HG03354 (cell line): ENCODE measurements at regions not wholly inside any gene's neighbourhood (a gene's known extent, or its start where the extent isn't known, plus 50 kb on each side); places are given as distances from the start of the nearest gene placed in this dataset.

Experiments used
- ATAC-seq: cut with Tn5 transposase; IDR thresholded peaks from one replicate; pipeline ENCODE4 v1.9.1; 2021; ENCODE audit warnings: mild to moderate bottlenecking; ENCODE audit not compliant: unreplicated experiment, poor library complexity, severe bottlenecking

DNA sequence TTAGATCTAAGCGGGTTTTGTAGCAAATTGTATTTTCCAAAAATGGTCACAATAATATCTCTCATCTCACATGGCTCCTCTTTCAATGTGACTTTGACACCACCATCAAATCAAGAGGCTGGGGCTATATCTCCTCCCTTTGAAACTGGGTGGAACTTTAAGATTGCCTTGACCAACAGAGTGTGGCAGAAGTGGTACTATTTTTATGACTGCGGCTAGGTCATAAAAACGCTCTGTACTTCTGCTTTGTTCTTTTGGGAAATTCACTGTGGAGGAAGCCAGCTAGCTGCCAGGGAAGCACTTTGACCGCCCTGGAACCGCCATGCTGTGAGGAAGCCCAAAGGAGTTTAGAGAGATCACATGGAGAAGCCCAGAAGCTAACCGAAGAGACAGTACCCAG, 50.7 kb upstream of the ACOT11 start:
- no peak for ATAC-seq

DNA sequence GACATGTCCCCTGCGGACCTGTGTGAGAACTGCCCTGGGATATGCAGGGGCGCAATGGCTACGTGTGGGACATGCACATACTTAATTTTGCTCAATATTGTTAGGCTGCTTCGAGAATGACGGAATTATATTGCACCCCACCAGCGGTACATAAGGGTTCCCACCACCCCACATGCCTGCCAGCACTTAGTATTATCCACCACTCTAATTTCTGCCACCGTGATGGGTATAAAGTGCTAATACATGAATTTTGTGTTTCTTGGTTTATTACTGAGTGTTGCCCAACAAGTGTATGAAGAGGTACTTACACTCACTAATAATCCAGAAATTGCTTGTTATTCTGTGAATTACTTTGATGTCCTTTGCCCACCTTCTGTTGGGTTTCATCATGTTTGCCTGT, 52.1 kb upstream of the ACOT11 start:
- no peak for ATAC-seq

DNA sequence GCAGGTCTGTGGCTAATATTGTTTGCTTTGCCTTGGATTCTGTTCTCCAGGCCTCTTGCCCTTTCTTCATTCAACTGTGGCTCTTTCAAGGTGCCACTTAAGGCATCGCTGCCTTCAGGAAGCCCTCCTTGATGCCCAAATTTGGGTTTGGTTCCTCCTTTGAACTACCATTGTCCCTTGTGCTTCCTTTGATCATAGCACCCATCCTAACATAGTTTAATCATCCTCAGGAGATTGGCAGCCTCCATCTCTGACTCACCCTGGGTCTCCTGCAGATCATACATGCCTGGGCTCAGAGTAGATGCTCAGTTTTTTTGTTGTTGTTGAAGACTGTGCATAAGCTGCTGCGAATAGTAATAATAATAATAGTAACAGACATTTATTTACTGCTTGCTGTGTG, 54.4 kb upstream of the ACOT11 start:
- ATAC-seq = no peak

DNA sequence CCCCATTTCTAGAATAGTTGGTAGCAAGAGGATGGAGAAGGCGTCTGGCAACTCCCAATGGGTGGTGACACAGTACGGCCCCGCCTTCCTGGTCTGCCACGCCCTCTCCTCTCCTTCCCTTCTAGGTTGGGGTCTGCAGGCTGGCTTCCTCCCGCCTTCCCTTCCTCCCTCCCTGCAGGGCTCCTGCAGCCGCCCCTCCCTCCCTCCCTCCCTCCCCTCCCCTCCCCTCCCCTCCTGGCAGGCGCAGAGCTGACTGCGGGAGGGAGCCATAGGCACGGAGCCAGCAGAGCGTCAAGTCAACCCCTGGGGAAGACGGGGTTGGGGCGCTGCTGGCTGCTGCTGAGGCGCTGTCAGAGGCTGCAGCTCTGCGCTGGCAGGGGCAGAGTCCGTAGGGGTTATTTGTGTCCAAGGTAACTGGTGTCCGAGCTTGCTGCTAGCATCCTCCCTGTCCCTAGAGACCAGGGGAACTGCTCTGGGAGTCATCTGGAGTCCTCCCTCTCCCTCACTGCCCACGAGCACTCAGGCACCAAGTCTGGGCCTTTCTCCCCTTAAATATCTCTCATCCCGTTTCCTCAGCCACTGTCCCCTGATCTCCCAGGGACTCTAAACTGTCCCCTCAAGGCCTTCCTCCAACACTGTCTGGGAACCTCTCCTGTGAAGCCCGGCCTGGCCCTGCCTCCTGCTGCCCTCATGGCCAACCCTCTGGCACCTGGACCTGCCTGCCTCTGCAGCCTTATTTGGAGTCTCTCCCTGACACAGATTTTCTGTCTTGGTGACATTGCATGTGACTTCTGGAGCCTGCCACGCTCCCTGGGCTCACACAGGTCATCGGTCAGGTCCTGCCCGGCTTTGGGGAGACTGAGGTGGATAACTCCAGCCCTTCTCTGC, 57.4 kb upstream of the ACOT11 start:
- no peak for ATAC-seq

DNA sequence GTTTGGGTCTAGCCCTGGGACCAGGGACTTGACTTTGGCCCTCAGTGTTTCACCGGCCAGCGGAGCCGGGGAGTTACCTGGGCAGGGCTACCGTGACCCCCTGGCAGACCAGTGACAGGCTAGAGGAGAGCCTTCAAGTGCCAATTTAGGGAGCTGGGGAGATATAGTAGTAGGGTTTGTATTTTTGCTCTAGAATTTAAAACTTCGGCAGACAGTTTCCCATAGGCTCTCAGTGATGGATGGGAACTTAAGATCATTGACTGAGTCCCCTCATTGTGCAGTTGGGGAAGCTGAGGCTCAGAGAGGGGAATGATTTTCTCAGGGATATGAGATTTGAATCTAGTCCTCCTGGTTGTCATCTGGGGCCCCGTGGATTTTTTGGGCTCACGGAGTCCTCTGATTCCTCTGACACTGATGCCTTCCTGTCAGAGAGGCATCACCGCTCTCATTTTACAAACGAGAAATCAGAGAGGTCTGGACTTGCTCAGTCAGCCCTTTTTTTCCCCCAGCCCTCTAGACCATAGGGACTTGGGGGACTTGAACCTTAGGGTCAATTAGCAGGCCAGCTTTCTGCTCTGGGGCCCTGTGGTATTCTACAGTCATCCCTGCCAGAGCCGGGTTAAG, 58.3 kb upstream of the ACOT11 start:
- ATAC-seq = no peak

DNA sequence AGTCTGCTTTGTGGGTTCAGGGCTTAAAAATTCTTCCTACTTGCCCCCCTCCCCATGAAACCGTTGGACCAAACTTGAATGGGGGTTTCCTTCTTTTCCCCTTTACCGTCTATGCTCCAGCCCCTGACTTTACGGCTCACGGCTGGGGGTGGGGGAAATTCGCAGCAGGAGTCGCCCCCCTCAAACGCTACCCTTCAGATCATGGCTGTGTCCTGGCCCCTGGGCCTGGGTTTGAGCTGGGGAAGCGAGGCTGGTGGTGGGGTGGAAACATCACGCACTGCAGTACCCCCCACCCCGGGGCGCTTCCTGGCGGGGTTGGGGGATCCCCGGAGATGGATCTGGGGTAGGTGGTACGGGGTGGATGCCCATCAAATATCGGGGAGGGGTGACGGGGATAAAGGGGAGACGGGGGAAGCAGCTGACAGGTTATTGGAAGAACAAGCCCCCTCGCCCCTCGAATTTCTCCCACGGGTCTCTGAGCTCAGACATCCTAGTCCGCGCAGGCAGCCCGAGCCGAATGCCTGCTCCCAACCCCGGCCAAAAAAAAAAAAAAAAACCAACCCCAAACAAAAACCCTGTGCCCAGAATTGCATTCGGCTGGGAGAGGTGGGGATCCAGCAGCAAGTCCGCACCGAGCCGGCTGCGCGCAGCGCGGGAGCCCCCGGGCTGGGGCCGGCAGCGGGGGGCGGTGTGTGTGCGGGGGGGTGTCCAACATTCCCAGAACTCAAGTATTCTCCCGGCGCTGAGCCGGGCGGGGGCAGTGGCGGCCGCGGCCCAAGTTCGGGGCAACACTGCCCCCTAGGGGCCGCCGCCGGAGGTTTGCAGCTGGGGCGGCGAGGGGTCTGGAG, 59.0 kb upstream of the ACOT11 start:
- ATAC-seq = peak; percentile 66

DNA sequence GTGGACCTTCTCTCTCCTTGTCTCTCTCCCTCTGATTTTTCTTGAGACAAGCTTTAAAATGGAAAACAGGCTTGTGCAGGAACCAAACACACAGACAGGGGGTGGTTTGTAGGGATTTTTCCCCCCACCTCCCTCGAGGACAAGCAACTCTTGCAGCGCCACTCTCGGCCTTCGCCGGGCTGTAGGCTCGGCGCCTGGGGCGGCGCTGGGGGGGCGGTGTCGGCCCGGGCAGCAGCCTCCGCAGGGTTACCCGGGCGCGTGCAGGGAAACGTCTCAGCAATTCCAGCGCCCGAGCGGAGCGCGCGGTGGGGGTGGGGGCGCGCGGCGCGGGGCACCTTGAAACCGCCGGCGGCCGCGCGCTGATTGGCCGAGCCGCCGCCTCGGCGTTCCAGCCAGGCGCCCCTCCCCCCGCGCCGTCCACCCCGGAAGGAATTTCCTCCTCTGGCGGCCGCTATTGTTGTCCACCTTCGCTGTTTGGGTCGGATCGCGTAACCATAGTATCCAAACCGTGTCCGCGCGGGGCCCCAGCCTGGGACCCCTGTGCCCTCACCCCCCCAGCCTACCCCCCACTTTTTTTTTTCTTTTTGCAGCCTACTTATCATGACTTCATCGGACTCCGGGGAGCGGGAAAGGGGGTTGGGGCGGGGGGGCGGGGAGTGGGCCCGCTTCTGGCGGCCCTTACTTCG, 59.8 kb upstream of the ACOT11 start:
- ATAC-seq = peak; percentile 47

DNA sequence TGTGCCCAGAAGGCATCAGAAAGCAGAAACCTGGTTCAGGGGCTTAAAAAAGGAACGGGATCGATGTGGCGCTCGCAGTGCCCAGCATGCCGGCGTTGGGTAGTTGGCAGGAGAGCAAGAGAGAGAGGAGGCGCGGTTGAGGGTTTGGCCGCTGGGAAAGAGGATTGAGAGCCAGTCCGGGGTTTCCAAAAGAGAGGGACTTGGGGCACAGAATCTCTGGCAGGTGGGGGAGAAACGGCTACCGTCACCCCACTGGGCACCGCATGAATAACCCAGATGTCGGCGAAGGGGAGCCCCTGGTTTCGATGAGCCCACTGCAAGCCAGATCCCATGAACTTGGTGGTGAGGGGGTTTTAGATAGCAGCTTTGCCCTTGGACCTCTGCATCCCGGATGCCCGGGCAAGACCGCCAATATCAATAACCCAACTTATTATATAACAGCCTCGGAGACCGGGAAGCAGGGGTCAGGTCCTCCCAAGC, 60.4 kb upstream of the ACOT11 start:
- no peak for ATAC-seq

DNA sequence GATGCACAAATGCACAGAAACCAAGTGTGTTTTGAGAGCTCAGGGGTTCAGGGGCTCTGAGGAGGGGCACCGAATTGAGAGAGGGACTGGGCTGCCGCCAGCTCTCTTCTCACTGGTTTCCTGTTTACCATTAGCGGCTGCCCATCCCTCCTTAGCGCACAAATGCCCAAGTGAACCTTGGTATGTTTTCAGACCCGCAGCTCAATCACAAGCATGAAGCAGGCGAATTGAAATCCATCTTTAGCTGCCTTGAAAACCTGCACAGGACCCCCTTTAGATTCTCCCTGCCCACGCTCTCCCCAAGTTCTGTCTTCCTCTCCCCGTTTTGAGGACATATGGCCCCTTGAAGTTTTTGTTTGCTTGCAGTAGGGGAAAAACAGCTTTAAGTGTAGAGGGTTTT, 61.1 kb upstream of the ACOT11 start:
- no peak for ATAC-seq

DNA sequence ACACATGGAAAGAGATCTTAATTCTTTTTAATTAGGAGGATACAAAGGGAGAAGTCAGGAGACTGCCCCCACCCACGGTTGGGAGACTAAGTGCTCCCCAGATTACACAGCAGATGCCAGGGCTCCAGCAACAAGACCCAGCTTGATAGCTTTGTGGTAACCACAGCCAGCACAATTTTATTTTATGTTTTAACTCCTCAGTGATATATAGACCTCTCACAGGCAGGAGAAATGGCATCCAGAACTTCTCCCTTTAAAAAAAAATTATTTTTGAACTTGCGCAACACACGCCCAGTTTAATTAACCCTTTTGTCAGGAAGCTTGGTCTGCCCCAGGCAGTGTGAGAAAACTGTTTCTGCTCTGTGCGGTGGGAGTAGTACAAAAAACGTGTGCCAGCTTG, 62.6 kb upstream of the ACOT11 start:
- ATAC-seq = no peak

DNA sequence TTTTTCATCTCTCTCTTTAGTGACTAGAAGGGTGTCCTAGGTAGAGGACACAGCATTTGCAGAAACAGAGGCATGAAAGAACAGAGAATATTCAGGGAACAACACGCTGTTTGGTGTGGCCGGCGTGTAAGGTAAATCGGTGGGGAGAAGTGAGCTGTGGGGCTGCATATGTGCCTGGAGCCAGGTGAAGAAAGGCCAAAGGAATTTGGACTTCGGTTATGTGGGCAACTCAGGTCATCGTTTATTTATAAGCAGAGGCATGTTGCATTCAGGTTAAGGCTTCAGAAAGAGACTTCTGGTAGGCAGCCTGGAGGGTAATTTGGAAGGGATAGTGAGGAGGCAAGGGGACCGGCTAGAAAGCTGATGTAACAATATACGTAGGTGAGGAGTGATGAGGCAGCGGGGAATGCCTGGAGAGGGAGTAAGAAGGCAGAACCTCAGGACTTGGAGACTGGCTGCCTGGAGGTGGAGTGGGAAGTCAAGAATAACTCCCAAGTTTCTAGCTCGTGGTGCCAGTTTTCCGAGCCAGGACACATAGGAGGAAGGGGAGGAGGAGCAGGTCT, 64.1 kb upstream of the ACOT11 start:
- ATAC-seq = no peak

DNA sequence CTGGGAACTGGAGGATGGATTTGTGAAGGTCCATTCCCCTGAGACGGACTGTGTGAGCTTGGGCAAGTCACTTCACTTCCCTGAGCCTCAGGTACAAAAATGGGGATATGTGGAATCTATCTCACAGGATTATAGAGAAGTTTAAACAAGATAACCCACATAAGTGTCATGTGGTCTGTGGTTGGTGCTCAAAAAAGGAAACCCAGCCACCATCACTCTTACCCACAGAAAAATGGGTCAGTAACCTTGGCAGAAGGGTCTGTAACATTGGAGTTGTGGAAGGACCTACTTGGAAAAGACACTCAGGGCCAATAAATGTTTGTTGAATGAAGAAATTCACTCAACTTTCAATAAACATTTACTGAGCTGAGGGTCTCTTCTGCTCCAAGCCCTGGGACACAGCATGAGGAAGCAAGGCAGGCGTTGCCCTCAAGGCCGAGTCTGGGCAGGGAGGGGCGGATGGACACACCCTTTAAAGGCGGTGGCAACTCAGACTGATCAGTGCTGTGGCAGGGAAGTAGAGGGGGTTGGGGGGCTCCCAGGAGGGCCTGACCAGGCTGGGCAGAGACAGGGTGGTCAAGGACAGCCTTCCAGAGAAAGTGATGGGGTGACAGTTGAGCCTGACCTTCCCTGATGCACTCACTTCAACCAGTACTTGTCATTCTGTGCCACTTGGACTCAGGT, 66.7 kb upstream of the ACOT11 start:
- no peak for ATAC-seq

DNA sequence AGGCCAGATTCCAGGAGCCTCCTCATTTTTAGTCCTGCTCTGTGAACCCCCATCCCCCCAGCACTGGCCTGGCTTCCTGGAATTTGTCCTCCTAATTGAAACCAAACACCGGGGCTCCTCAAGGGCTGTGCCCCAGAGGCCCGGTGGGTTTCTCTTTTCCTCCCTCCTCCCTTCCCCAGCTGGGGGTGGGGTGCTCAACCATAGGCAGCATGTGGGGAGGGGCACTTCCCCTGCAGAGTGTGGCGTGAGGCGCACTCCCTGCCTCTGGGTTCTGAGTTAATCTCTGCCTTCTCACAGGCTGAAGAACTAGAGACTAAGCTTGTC, 67.5 kb upstream of the ACOT11 start:
- ATAC-seq = no peak

DNA sequence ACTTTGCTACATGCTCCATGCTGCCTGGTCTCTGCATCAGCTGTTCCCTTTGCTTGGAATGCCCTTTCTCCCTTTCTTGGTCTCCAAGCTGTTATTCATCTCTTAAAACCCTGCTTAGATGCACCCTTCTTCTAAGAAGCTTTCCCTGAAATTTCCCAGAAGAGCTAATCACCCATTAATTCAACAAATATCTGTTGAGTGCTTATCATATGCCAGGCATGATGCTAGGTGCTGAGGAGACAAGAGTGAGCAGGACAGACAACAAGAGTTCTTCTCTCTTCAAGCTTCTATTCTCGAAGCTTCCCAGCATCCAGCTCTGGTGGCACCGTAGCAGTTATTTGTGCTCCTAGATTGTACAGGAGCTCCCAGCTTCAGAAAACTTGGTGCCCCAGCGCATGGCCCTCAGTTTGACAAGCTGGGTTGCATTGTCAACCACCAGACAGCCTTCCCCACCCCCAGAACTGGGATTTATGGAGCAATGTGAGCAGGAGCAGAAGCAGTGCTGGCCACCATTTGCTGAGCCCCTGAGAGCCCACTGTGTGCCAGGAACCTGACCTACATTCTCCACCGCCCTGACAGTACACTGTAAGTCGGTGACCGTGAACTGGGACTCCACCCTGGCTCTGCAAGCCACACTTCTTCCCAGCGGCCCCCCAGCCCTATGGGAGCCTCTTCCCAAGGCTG, 68.0 kb upstream of the ACOT11 start:
- no peak for ATAC-seq

DNA sequence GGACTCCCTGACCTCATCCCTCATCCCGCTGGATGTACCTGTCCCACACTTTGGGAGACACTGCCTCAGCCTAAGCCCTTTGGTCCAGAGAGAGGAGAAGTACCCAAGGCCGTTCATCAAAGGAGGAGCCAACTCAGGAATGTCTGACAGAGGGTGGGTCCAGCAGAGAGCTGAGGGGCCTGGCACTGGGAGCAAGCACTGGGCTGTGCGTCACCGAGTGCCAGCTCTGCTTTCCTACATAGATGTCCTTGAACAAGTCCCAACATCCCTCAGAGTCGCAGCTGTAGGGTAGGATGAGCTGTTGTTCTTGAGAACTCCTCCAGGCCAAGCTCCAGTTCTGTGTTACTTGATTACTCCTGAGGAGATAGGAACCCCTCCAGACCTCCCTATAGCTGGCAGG, 68.8 kb upstream of the ACOT11 start:
- ATAC-seq = no peak

DNA sequence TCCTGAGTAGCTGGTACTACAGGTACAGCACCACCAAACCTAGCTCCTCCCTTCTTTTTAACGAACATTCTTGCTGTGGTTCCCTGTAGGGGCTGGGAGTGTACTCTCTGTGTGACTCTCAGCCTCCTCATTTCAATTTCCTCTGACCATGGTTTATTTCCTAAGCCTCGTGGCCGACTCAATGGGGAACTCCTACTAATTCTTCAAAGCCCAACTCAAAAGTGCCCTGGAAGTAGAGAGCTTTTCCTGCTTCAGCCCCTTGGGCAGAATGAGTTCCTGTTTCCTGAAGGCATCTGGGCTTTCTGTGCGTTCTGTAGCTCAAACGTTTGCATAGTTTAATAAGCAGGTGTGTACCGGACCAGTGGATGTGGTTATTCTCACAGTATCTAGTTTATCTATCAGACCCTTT, 70.9 kb upstream of the ACOT11 start:
- no peak for ATAC-seq

DNA sequence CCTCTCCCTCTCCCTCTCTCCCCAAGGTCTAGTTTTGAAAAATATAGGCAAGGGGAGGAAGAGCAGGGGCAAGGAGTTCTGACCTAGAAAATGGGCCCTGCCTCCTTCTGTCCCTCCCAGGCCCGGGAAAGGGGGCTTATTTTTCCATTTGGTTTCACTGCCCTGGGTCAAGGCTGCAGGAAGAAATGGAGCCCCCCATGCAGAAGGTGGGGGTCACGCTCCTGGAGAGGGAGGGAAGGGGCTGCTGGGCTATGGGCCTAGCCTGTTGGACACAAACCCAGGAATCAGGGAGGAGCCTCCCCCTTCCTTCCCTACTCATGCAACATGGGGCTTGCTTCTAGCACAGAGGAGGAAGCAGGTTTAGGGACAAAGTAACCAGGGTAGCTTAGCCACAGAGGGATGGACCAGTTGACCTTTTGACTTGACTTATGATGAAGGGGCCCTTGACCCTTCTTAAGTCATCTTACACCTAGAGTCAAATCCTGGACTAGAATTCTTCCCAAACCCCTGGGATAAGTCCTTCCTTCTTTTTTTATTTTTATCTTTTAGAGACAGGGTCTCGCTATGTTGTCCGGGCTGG, 70.4 kb upstream of the SSBP3 start:
- no peak for ATAC-seq

DNA sequence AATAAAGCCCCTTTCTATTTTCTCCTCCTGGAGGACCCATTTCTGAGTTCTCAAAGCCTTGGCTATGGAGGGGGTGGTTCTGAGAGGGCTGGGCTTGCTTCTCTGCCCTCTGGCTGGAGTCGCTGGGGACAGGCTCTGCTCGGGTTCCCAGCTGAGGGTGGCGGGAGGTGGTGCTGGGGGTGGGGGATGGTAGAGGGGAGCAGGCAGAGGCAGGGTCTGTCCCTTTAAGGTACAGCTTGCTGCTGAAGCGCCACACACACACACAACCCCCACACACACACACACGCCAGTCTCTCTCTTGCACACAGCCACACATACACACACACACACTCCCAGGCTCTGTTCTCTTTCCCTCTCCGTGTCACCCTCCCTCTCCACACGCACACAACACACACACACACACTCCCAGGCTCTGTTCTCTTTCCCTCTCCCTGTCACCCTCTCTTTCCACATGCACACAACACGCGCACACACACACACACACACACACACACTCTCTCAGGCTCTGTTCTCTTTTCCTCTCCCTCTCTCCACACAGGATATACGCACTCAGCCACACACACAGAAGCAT, 69.8 kb upstream of the SSBP3 start:
- no peak for ATAC-seq
